Right atrium auricular region (tissue), 2 donors: ENCODE measurements at regions not wholly inside any gene's neighbourhood (a gene's known extent, or its start where the extent isn't known, plus 50 kb on each side); places are given as distances from the start of the nearest gene placed in this dataset.

Experiments
- DNase-seq: peaks from one replicate; pipeline ENCODE4 v3.0.0-alpha.2; 2019; ENCODE audit warnings: low spot score
- H3K27ac ChIP-seq, 2 donors: fragments of 200-600 bp; sonication (generic); 1 replicate in 1 of 2; 2 replicates in 1 of 2; pipeline ENCODE4 v1.5.1; 2016 to 2019
- H3K27me3 ChIP-seq, 2 donors: fragments of 200-600 bp; sonication (generic); one replicate each; pipeline versions ENCODE4 v1.5.1 to v1.6.0; 2017 to 2019
- H3K36me3 ChIP-seq: fragments of 200-600 bp; sonication (generic); one replicate; pipeline ENCODE4 v1.5.1; 2016
- H3K4me1 ChIP-seq, 2 donors: fragments of 200-600 bp; sonication (generic); one replicate each; pipeline versions ENCODE4 v1.5.1 to v1.6.0; 2017 to 2019
- H3K4me3 ChIP-seq, 2 donors: fragments of 200-600 bp; sonication (generic); 1 replicate in 1 of 2; 2 replicates in 1 of 2; pipeline ENCODE4 v1.5.1; 2017 to 2019; ENCODE audit warnings: mild to moderate bottlenecking in 1 of 2, moderate library complexity in 1 of 2
- H3K9me3 ChIP-seq, 2 donors: fragments of 200-600 bp; sonication (generic); one replicate each; pipeline ENCODE4 v1.5.1; 2019
- TF ChIP-seq, protein P1 (sequence below), 2 donors: fragments of 200-600 bp; sonication (generic); IDR thresholded peaks; one replicate each; pipeline ENCODE4 v1.5.1; 2019; ENCODE audit warnings: antibody characterized with exemption in 2 of 2

DNA sequence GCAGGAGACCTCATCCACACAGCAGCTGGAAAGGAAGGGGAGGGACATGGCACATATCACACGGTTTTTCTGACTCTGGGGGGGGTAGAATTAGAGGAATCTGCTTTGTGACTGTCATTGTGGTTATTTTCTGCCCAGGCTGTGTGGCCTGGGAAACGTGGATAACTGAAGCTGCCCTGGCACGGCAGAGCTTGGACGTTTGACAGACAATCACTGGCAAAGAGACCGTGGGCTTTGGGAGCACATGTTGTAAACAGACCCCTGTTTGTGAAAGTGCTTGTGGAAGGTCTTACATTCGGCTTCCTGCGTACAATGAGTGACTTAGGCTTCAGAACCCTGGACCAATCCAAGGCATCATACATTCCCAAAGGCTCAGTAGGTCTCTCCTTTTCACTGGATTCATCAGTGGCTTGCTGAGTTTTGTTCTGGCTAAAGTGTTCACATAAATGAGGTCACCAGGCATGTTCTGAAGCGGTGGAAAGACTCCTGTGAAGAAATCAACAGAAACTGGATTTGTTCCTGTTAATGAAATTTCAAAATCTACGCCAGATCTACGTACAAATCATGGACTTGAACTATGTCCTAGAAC lies 188.2 kb downstream of the TEX36 start:
- H3K27me3 ChIP-seq, result no peaks in the 10 kb centered on the region

DNA sequence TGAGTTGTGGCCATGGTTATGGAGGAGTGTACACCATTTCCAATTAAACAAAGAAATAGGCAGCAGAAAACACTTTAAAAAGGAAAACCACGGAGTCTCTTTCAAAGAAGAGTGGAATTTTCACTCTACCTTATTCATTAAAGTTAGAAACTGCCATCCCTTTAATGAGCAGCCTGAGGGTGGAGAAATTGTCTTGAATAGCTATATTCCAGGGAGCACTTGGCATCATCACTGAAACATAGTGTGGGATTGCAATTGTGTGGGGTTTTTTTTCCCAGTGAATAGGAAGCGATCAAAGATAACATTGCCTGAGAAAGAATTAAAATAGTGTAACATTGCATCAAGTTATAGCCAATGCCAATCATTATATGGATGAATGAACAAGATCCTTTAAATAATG lies 191.6 kb downstream of the TEX36 start:
- Histone ChIP-seq H3K27ac (no peak overlapping the region), H3K27me3 (no peaks in the 10 kb centered on the region), H3K9me3 (no peaks in the 10 kb centered on the region), H3K4me1 (no peaks in the 10 kb centered on the region), H3K4me3 (no peak overlapping the region), H3K36me3 (no peaks in the 10 kb centered on the region)
- no peak for DNase-seq
- TF ChIP-seq, protein P1, sequence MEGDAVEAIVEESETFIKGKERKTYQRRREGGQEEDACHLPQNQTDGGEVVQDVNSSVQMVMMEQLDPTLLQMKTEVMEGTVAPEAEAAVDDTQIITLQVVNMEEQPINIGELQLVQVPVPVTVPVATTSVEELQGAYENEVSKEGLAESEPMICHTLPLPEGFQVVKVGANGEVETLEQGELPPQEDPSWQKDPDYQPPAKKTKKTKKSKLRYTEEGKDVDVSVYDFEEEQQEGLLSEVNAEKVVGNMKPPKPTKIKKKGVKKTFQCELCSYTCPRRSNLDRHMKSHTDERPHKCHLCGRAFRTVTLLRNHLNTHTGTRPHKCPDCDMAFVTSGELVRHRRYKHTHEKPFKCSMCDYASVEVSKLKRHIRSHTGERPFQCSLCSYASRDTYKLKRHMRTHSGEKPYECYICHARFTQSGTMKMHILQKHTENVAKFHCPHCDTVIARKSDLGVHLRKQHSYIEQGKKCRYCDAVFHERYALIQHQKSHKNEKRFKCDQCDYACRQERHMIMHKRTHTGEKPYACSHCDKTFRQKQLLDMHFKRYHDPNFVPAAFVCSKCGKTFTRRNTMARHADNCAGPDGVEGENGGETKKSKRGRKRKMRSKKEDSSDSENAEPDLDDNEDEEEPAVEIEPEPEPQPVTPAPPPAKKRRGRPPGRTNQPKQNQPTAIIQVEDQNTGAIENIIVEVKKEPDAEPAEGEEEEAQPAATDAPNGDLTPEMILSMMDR (IDR thresholded peaks at IDR 0.05), result no peak

More for the DNA sequence above, 188.2 kb downstream of the TEX36 start:
- H3K4me1 ChIP-seq, result no peaks in the 10 kb centered on the region
- no peak overlapping the region for H3K4me3 ChIP-seq
- TF ChIP-seq, protein P1 (IDR thresholded peaks at IDR 0.05), result no peak
- DNase-seq, result no peak
- H3K9me3 ChIP-seq, result no peaks in the 10 kb centered on the region
- H3K36me3 ChIP-seq, result no peaks in the 10 kb centered on the region
- no peak overlapping the region for H3K27ac ChIP-seq

DNA sequence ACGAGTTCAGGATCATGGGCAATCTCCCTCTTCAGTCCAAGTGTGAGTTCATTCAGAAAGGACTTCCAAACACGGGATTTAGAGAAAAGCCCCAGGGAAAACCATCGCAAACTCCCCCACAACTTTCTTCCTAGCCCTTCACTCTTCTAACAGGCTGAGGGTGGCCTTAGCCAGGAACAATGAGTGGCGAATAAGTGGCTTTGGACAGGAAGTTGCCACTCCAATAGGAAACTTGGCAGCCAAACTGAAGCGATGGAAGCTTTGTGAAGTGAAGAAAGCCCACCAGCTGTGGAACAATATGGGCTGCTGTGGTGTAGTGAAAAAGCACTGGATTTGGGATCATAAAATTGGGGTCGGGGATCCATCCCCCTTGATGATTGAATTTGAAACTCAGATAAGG lies 193.2 kb downstream of the TEX36 start:
- no peaks in the 10 kb centered on the region for H3K9me3 ChIP-seq
- TF ChIP-seq, protein P1 (IDR thresholded peaks at IDR 0.05), result no peak
- no peak overlapping the region for H3K4me3 ChIP-seq
- no peak for DNase-seq
- no peaks in the 10 kb centered on the region for H3K36me3 ChIP-seq
- no peaks in the 10 kb centered on the region for H3K4me1 ChIP-seq
- no peak overlapping the region for H3K27ac ChIP-seq
- H3K27me3 ChIP-seq, result no peaks in the 10 kb centered on the region

DNA sequence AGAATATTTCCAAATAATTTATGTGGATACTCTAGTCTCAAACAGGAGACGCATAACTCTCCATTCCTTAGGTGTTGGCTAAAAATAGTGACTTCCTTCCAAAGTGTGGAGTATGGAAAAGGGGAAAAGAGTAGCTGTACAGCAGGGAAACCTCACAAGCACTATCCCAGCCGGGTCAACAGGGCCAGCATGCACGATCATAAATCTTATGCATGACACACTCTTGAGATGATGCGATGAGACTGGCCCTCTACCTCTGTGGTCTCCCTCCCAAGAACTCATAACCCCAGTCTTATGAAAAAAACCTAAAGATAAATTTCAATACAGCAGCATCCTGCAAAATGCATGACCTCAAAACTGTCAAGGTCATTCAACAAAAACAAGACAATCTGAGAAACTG lies 197.3 kb downstream of the TEX36 start:
- H3K9me3 ChIP-seq, result no peaks in the 10 kb centered on the region
- H3K4me3 ChIP-seq, result no peak overlapping the region
- no peak overlapping the region for H3K27ac ChIP-seq
- no peak for DNase-seq
- H3K4me1 ChIP-seq, result no peaks in the 10 kb centered on the region
- TF ChIP-seq, protein P1 (IDR thresholded peaks at IDR 0.05), result no peak
- no peaks in the 10 kb centered on the region for H3K27me3 ChIP-seq
- H3K36me3 ChIP-seq, result no peaks in the 10 kb centered on the region

DNA sequence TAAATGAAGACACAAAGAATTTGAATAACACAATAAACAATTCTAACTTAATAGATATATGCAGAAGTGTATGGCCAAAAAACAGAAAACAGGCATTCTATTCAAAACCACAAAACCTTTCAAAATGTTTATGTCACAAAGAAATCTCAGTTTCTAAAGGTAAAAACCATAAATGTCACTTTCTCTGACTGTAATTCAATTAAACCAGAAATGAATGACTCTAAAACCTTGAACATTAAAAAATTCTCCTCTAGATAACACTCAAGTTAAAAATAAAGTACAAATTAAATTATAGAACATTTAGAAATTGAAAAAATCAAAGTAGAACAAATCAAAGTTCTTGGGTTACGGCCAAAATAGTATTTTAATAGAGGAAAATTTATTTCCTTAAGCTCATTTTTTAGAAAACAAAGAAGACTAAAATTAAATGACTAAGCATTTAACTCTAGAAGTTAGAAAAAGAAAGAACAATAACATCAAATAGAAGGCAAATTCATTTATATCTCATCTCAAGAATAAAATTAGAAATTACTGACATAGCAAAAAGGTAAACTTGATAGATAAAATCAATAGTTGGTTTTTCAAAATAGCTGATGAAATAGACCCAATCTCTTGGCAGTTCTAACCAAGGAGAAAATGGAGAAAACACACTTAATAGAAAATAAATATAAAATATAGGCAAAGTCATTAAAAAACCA lies 198.8 kb downstream of the TEX36 start:
- Histone ChIP-seq H3K4me3 (no peak overlapping the region), H3K4me1 (no peaks in the 10 kb centered on the region), H3K27ac (no peak overlapping the region), H3K36me3 (no peaks in the 10 kb centered on the region), H3K9me3 (no peaks in the 10 kb centered on the region), H3K27me3 (no peaks in the 10 kb centered on the region)
- TF ChIP-seq, protein P1 (IDR thresholded peaks at IDR 0.05), result no peak
- no peak for DNase-seq

DNA sequence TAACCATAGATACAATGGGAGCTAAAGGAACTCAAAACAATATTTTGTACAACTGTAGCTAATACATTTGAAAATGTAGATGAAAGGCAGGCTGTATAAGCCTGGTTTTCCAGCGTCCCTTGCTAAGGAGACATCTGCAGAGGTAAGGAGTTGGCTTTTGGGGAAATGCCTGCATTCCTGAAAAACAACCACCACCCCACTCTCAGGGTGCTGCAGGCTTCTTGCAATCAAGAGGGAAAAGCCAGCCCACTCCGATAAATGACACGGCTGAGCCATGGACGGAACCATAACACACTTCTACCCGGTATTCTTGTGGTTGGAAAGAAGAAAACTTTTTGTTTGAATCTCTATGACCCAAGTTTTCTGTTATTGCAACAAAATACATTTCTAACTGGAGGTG lies 200.3 kb downstream of the TEX36 start:
- Histone ChIP-seq H3K36me3 (no peaks in the 10 kb centered on the region), H3K27ac (no peak overlapping the region), H3K27me3 (no peaks in the 10 kb centered on the region)

More for the DNA sequence above, 200.3 kb downstream of the TEX36 start:
- no peaks in the 10 kb centered on the region for H3K9me3 ChIP-seq
- no peak for DNase-seq
- H3K4me3 ChIP-seq, result no peak overlapping the region
- H3K4me1 ChIP-seq, result no peaks in the 10 kb centered on the region
- TF ChIP-seq, protein P1 (IDR thresholded peaks at IDR 0.05), result no peak
